OCI-M2 (cell line): ENCODE measurements at regions not wholly inside any gene's neighbourhood (a gene's known extent, or its start where the extent isn't known, plus 50 kb on each side); places are given as distances from the start of the nearest gene placed in this dataset.

Experiments used
- DNase-seq: peaks from one replicate; lab custom pipeline; 2025; ENCODE audit not compliant: unreplicated experiment; lab: John Stamatoyannopoulos, UW

DNA sequence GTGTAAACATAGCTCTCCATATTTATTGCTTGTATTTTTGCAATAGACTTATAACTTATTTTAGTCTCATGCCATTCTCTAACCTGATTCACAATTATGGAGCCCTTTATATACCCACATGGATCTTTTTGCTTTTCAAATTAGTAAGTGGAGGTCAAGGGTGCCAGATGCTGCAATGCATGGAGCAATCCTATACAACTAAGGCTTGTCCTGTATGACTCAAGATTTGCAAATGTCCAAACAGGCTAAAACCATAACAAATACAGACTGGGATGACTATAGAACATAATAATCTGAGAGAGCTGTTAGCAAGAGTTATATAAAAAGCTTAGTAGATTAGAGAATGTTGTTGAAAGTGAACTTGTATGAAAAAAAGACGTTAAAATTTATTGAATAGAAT is 690.4 kb upstream of the NRXN1 start:
- no peak for DNase-seq

DNA sequence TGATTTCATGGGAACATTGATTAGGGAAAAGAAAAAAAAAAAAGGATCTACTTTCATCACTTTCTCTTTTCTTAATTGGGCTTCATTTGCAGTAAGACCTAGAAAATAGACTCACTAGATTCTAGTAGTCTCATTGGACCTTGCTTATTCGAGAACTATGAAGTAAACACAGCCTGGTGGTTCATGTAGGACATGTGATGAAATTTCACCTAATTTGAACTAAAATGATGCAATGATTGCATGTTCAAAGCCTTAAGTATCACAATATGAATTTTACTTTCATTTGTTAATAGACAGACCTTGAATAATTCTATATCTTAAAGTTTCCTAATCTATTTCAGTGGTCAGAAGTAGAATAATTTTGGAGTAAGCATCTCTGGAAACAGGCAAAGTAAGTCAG is 688.9 kb upstream of the NRXN1 start:
- DNase-seq, result no peak

DNA sequence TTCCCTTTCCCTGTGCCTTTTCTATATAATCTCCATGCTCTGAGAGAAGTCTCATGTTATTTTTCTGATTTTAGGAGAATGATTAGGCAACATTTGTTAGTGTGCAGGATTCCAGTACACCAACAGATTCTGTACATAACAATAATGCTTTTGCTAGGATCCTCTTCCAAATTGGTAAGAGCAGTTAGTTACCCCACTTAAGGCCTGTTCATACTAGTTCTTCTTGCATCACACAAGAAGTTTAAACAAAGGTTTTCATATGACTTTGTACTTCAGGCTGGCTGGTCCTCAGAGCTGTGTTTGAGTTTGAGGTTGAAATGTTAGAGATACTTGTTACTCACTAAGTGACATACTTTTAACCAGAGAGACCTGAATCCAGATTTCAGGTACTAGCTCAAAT is 686.9 kb upstream of the NRXN1 start:
- no peak for DNase-seq

DNA sequence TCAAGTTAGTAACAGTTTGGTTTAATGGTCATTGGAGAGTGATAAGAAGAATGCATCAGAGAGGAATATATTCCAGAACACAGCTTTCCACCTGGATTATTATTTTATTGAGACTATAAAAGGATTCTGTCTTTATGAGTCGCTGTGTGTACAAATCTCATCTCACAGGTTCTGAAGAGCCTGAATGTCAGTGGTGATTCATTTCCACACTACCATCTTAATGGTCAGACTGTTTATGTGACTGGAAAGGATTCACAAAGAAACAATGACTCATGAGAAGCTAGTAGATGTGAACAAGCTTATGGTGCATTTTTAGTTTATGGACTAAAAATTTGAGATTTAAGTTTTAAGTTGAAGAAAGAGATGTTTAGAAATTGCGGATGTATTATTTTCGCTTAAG is 685.4 kb upstream of the NRXN1 start:
- DNase-seq, result no peak

DNA sequence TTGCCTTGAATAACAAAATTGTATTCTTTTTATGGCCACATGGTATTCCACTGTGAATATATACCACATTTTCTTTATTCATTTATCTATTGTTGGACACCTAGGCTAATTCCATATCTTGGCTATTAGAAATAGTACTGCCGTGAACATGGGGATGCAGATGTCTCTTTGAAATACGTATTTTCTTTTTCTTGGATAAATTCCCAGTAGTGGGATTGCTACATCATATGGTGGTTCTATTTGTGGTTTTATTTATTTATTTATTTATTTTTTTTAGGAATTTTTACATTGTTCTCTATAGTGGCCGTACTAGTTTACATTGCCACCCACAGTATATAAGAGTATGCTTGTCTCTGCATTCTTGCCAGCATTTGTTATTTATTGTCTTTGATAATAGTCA is 679.8 kb upstream of the NRXN1 start:
- DNase-seq, result no peak

DNA sequence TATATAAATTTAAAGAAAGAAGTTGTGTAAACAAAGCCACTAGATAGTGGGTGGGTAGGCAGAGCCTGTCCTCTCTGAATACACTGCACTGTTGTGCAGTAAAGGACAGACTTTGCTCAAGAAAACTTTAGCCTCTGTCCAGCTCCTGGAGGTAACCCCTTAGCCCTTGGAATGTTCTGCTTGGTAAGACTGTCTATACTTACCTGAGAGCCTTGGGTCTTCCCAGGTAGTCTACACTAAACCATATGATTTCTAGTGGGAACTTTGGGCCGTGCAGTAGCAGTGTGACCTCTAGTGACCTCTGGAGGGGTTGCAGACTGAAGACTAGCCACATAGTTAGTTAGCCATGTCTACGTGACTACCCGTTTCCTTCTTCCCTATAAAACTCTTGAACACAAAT is 678.3 kb upstream of the NRXN1 start:
- DNase-seq, result no peak

DNA sequence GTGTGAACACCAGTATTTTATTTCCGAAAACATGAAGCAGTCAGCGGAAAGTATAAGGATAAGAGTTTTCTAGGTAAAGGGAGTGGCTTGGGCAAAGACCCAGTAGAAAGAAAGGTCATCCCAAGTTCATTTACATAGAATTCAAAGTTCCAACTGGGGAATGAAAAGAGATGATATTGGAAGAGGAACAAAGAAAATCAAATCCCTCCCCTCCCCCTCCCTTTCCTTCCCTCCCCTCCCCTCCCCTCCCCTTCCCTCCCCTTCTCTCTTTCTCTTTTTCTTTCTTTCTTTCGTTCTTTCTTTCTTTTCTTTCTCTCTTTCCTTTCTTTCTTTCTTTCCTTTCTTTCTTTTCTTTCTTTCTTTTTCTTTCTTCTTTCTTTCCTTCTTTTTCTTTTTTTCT is 675.7 kb upstream of the NRXN1 start:
- DNase-seq, result no peak

DNA sequence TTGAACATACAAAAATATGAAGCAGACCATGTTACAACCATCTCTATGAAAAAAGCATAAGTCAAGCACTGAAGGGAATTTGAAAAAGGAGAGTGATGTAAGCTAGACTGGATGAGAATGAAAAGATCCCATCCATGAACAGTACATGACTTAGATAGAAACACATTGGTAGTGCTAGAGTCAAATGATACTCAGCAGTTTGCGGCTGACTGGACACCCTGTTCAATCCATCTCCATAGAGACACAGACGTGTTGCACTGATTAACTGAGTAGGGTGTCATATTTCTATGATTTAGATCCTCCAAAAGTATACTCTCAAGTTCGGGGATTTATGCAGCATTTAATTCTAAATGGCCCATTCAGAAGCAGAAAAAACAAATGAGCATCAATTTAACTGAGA is 674.3 kb upstream of the NRXN1 start:
- no peak for DNase-seq

DNA sequence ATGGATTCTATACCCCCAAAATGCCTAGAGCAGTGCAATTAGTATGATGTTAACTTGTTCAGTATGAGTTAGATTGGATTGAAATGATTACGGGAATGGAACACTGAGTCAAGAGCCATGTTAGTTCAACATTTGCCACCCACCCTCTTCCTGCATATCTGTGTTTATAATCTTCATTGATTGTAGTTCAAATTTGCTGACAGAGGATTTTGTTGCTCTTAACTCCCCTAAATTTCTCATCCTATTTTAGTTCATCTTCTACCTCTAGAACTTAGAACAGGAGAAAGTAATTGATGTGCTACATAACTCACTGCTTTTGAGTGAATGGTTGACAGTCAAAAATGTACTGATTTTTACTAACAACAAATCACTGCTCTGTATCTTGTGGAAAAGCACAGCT is 673.5 kb upstream of the NRXN1 start:
- DNase-seq, result no peak

DNA sequence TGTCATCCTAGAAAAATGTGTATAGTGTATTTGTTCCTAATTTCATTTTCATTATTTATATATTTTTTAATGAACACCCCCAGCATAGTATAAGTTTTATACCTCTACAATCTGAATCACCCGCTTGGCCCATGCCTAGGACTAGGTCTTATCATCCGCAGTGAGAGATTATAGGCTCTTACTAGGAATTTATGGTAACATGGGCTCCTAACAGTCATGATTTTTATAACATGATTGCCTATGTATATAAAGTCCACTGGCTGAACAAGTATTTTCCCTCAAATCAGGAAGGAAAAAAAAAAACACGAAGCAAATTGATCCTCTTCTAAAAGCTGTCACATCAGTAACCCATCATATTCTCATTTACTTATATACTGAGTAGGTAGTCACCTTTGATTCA is 666.1 kb upstream of the NRXN1 start:
- no peak for DNase-seq

DNA sequence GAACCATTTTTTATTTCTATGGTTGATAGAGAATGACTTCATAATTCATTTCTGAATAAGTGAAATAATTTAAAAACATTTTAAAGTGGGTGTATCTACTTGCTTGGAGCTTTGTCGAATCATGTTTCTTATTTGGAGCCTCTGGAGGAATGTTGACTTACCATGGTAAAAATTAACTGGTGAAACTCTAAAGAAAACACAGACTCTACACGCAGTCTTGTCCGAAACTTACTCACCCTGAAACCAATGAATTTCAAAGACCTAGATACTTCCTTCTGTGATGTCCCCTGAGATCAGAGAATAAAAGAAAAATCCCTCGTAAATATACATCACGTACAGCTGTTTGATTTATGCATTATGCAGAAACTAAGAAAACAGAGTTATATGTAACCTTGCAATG is 665.2 kb upstream of the NRXN1 start:
- DNase-seq, result no peak

DNA sequence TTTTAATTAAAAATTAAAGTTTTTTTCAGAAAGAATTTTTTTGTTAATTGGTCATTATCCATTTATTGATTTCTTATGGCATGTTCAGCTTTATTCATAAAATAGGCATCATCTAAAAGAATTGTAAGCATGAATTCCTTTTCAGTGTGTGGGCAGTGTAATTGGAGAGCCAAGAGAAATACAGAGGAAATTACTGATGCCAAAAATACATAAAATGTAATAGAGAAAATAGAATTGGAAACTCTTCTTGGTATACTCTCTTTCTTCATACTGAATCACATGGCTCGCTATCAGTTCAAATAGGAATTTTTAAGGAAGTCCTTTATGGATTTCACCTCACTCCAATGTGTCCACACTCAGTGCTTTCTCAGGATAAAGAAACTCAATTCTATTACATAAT is 663.6 kb upstream of the NRXN1 start:
- DNase-seq, result no peak

DNA sequence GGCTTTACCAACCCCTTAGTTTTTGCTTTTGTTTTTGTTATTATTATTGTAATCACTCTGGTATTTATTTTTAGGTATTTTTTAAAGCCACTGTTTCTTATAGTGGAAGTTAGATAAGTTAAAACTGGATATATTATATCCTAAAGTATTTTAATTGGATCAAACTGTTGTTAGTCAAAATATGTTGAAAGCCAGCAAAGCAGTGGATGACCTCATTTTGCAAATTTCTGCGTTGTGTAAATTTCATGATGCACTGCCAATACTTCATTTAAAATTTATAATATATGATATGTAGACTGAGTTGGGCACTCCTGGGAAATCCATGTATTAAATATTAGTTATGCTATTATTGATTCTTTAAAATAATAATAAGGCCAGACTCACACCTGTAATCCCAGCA is 661.7 kb upstream of the NRXN1 start:
- DNase-seq, result no peak

DNA sequence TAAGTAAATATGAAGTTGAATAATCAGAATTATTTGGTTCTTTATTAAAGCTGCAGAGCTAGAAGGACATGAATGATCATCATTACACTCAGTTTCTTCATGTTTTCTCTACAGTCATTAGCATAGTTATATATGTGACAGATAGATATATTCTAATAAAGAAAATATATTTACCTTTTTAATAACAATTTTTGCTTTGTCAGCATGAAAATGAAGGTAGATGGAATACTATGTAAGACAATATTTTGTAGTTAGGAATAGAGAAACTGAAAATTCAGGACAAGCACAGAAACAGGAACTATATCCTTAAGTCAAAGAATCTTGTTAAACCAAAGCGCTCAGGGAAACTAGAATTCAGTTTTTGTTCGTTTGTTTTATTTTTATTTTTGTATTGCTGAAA is 649.9 kb upstream of the NRXN1 start:
- no peak for DNase-seq

DNA sequence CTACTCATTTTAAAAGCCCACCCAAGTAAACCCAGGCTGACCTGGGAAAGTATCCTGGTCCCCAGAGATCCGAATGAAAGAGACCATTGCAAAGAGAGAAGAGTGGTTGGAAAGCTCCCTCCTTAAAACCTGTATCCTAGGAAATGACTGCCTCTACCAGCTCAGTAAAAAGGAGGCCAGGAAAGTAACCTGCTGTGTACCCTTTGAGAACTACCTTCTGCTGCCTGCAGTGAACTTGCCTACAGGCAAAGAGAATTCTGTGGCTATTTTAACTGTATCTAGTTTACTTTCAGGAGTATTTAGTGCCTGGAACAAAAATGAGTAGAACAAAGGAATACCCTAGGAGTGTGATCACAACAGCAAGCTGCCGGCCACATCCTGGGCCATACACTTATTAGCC is 641.7 kb upstream of the NRXN1 start:
- DNase-seq, result no peak

DNA sequence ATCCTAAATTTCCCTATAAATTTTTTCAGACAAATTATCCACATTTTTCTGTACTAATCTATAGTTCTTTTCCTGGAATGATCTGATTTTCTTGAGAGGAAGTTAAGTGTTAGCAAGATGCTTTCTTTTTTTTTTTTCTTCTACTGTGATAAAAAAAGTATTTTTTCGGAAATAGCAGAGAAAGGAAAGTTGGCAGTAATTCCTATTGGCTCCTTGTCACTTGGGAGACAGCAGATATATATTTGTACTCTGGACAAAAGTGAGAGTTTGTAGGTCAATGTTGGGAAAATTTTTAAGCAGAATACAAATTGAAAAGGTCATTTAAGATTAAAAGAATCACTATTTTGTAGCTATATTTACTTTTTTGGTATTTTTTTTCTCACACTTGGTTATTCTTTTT is 635.7 kb upstream of the NRXN1 start:
- no peak for DNase-seq

DNA sequence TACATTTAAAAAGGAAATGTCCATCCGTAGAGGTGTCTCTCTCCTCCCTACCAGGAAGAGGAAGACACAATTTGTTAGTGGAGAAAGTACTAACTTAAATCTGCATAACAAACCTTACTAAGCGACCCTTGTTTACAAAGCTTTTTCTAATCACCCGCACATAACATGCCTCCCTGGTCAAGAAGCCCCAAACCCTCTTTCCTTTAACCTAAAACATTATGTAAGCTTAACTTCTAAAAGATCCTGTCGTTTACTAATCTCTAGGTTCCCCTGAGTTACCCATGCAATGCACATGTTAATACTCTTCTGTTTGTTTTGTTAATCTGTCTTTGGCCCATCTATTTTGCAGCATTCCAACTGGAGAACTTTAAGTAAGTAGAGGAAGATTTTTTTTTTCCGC is 630.3 kb upstream of the NRXN1 start:
- no peak for DNase-seq

DNA sequence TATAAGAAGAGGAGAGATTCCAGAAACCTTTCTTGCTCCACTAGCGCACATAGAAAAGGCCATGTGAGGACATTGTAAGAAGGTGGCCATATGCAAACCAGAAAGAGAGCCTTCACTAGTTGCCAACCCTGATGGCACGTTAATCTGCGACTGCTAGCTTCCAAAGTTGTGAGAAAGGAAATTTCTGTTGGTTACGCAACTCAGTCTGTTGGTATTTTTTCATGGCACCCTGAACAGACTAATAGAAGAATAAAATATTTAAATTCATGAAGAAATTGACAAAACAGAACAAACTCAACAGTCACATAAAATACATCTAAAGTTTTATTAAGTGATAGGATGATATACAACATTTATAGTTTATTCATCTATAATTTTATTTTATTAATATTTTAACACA is 625.9 kb upstream of the NRXN1 start:
- DNase-seq, result no peak

DNA sequence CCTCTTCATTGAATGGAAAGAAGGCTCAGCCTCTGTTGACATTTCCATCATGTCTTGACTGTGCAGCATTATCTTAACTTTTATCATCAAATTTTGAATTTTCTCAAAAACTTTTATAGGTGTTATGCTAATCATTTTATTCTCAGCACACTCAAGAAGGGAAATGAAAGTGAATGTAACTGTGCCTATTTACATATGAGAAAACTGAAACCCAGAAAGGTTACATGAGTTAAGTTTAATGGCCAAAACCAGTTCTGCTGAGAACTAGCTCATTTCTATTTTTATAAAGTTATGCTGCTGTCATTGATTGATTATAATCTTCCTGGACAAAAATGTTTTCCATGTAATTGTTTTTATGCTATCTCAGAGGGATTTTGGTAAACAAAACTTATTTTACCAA is 618.8 kb upstream of the NRXN1 start:
- DNase-seq, result no peak

DNA sequence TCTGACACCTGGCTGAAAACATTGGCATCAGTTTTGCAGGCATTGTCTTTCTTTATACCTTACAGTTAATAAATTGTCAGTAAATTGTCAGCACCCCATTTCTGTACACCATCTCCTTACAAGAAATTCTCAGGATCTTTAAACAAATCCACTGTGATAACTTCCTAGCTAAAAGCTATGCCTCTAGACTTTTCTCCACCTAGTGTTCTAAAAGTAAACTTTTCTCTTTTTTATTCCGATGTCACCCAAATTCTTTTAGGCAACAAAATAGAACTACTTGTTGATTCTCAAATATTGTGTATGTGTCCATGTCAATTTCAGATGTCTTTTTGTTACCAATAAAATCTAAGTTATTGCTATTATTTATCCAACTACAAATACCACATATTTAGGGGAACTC is 617.4 kb upstream of the NRXN1 start:
- no peak for DNase-seq

DNA sequence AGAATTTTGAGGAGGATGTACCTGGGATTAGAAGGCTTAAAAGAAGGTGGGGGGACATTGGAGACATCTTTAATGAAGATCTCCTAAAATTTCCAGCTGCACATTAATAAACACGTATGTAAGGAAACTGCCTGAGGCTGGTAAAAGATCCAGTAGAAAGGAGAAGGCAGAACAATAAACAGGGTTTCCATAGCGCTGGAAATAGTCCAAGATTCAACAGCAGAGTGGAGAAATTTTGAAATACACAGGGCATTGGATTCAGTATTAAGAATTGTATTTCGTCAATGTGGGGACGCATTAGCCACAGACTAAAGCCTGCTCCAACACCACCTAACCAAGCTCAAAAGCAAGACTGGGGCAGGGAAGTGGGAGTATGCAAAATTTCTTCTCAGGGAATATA is 606.9 kb upstream of the NRXN1 start:
- DNase-seq, result no peak

DNA sequence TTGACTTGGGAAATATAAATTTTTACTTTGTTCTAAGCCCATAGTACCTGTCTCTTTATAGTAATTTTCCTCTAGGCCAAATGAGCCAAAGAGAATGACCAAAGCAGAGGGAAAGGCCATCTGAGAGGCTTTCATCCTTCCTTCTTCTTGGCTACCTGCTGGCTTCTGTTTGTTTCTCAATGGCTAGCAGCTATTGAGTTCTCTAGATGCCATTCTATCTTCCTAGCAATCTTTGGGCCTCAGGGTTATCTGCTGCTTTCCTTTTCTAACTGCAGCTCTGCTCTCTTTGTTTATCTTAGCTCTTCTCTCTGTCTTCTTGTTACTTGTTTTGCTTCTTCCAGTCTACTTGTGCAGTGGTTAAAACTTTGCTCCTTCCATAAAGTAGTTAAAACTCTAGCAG is 601.1 kb upstream of the NRXN1 start:
- no peak for DNase-seq

DNA sequence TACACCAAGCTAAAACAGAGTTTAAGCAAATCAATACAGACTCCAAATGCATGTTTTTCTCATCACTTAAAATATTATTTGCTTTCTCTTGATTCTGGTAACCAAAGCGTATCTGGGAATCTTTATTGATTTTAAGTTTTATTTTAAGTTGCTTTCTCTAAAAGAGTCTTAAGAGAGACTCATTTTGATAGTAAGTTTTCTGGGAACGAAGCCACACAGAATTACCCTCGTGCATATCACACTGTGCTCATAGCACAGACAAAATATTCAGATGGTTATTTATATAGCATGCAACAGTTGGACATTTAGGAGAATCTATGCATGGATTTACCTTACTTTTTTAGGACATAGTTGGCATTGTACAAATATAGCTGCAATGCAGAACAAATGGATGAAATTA is 597.5 kb upstream of the NRXN1 start:
- no peak for DNase-seq

DNA sequence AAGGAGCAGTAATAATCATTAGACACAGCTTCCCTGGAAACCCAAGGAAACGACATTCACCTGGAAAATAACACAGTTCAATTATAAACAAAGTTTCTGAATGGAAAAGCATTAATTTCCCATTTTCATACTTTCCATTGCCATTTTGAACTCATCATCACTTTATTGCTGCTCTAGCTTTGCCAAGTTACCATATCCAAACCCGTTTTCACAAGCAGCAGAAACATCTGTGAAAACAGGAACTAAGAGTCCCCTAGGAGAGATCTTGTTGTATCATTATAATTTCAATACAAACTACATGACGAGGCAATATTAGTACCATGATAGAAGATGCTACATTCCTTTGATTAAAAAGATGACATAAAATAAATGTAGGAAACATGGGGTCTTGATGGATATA is 597.0 kb upstream of the NRXN1 start:
- no peak for DNase-seq
